Erythroblast (primary cell): ENCODE measurements at regions not wholly inside any gene's neighbourhood (a gene's known extent, or its start where the extent isn't known, plus 50 kb on each side); places are given as distances from the start of the nearest gene placed in this dataset.
"Not testable (repeated sequence)": the region's sequence is repeated elsewhere in the genome, so short reads cannot be mapped to it uniquely, and the experiment has no call there.

ENCODE experiments used
- DNase-seq, 2 experiments: peaks; one replicate each; lab custom pipeline; 2025; lab: John Stamatoyannopoulos, UW
- GATA1 ChIP-seq: IDR thresholded peaks from 2 replicates; pipeline ENCODE4 v1.6.1; 2011; ENCODE audit warnings: low read depth, mild to moderate bottlenecking, control low read depth, low read length, moderate library complexity
- POLR2A ChIP-seq: IDR thresholded peaks from 2 replicates; pipeline ENCODE4 v1.6.1; 2011; ENCODE audit warnings: mild to moderate bottlenecking, low read length

GRCh38 chr6:140003217-140003616 lies 628.8 kb upstream of the CITED2 start:
- TF ChIP-seq POLR2A: no peak
- TF ChIP-seq GATA1: no peak

DNA sequence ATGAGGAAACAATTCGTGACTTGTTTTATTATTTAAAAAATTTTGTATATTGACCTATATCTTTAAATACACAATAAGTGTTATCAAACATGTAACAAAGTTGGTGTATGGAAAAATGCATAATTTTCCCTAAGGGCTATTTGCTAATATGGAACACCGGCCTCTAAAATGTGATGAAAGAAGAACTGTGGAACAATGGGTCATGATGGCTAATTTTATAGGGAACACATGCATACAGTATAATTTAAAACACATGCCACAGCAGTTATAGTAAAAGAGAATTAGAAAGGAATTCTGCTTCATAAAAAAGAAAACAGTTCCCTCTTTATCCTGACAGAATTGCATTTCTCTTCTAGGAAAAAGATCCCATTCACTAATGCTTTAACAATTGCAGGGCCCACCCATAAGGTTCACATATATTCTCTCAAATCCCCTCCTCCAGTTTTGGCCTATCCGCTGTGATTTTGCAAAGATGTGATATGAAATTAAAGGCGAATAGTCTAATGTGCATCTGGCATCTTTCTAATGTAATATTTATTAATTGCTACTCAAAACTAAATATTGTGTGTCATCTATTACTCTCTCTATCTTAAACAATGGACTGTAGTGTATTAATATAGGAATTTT lies 628.1 kb upstream of the CITED2 start:
- TF ChIP-seq GATA1: no peak
- no peak for TF ChIP-seq POLR2A
- DNase-seq: no peak

More at GRCh38 chr6:140003217-140003616, 628.8 kb upstream of the CITED2 start:
- no peak for DNase-seq

- DNase-seq: no peak
Measured at GRCh38 chr6:140001821-140002341, 627.4 kb upstream of the CITED2 start.

GRCh38 chr6:140001005-140001404 lies 626.6 kb upstream of the CITED2 start:
- peak; percentile 5 to 14 for DNase-seq
- no peak for TF ChIP-seq POLR2A
- no peak for TF ChIP-seq GATA1

More at GRCh38 chr6:140001821-140002341, 627.4 kb upstream of the CITED2 start:
- TF ChIP-seq POLR2A (no peak), GATA1 (no peak)

- not testable (repeated sequence) for DNase-seq
Measured at GRCh38 chr6:139999661-140000060, 625.2 kb upstream of the CITED2 start.

- not testable (repeated sequence) for DNase-seq
Measured at GRCh38 chr6:139998478-139998877, 624.0 kb upstream of the CITED2 start.

DNA sequence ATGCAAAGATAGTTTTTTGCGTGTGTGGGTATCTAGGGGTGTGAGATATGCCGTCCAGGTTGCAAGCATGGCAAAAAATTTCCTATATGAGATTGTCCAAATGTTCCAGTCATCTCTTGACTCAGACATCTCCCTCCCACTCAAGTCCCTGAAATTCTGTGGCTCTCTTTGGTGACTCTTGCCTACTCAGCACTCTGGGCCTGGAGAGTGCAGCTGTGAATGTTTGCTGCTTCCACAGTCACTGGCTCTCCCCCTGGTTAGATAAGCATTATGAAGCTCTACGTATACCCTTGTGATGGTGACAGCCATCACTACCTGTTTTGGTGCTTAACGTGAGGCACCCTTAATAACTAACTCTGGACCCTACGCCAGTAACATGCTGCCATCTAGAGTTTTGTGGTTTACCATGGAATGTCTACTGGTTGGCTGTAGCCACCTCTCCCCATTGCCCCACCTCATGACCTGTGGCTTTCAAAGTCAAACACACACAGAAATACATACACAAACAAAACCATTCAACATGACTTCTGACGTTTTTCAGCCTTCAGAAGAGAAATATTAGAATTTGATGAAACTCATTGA lies 621.9 kb upstream of the CITED2 start:
- DNase-seq: peak; percentile 21 to 41
- TF ChIP-seq GATA1 (no peak), POLR2A (no peak)

GRCh38 chr6:139994998-139995397 lies 620.5 kb upstream of the CITED2 start:
- no peak for DNase-seq
- TF ChIP-seq POLR2A: no peak
- TF ChIP-seq GATA1: no peak

- no peak for DNase-seq
- TF ChIP-seq POLR2A: no peak
- no peak for TF ChIP-seq GATA1
Measured at GRCh38 chr6:139990856-139991465, 616.5 kb upstream of the CITED2 start.

DNA sequence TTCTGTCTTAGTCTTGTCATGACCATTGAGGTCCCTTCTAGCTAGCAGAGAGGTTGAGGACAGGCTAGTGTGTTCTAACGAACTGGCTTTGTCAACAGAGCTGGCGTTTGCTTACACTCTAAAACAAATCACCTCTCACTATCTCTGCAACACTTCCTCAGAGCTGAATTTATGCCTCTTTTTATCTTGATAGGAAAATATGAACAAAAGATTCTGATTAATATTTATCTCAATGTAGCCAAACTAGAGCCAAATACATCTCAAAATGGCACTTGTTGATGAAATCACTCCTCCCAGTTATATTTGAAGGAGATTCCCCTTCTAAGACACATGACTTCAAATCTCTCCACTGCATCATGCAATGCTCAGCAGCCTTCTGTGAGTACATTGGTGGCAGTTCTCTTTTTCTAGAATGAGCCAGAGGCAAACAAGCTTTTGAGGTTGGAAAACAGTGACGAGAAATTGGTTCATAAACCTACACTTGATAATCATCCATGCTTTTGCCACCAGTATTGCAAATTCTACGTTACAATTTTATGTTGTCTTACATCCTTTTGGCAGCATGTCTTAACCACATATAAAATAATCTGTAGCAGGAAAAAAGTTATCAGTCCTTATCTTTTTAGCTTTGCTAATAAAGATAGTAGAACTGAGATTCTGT lies 615.7 kb upstream of the CITED2 start:
- TF ChIP-seq POLR2A (no peak), GATA1 (no peak)
- no peak for DNase-seq

- no peak for DNase-seq
- TF ChIP-seq GATA1 (no peak), POLR2A (no peak)
Measured at GRCh38 chr6:139988685-139989084, 614.2 kb upstream of the CITED2 start.

GRCh38 chr6:139987091-139987490 lies 612.6 kb upstream of the CITED2 start:
- no peak for DNase-seq
- TF ChIP-seq POLR2A (no peak), GATA1 (no peak)

GRCh38 chr6:139985236-139985815 lies 610.9 kb upstream of the CITED2 start:
- TF ChIP-seq GATA1: no peak
- TF ChIP-seq POLR2A: no peak
- no peak for DNase-seq

DNA sequence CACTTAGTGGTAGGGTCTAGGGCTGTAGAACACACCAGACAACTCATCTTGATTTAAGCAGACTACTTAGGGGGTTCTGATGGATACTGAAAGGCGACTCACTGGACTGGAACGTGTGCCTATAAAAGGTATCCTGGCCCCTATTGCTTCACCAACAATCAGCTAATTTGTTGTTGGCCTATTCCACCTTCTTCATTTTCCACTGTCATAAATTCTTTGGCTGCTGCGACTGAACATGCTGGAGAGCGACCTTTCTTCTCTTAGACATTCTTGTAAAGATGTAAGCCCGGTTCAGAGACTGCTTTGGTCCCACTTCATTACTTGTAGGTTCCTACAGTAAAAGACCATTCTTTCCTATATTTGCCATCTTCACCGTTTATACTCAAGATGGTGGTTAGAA lies 609.9 kb upstream of the CITED2 start:
- TF ChIP-seq GATA1: no peak
- TF ChIP-seq POLR2A: no peak
- no peak for DNase-seq
